AG09319 (cell line): ENCODE measurements at regions not wholly inside any gene's neighbourhood (a gene's known extent, or its start where the extent isn't known, plus 50 kb on each side); places are given as distances from the start of the nearest gene placed in this dataset.

Source experiments
- DNase-seq: peaks from one replicate; pipeline ENCODE4 v3.0.0-alpha.2; 2010; ENCODE audit warnings: low read depth; ENCODE audit errors: extremely low read depth
- TF ChIP-seq, protein P1 (sequence below): IDR thresholded peaks from 2 replicates; pipeline ENCODE4 v1.5.1; 2011; ENCODE audit warnings: low read depth, mild to moderate bottlenecking, inconsistent platforms, low read length, moderate library complexity

- TF ChIP-seq, protein P1, sequence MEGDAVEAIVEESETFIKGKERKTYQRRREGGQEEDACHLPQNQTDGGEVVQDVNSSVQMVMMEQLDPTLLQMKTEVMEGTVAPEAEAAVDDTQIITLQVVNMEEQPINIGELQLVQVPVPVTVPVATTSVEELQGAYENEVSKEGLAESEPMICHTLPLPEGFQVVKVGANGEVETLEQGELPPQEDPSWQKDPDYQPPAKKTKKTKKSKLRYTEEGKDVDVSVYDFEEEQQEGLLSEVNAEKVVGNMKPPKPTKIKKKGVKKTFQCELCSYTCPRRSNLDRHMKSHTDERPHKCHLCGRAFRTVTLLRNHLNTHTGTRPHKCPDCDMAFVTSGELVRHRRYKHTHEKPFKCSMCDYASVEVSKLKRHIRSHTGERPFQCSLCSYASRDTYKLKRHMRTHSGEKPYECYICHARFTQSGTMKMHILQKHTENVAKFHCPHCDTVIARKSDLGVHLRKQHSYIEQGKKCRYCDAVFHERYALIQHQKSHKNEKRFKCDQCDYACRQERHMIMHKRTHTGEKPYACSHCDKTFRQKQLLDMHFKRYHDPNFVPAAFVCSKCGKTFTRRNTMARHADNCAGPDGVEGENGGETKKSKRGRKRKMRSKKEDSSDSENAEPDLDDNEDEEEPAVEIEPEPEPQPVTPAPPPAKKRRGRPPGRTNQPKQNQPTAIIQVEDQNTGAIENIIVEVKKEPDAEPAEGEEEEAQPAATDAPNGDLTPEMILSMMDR: no peak
- DNase-seq: no peak
These were observed 107.2 kb upstream of the PRDM1 start for GRCh38 chr6:105978974-105979373.

- TF ChIP-seq, protein P1: no peak
- DNase-seq: no peak
These were observed 108.1 kb upstream of the PRDM1 start for GRCh38 chr6:105977934-105978504.

- no peak for DNase-seq
- TF ChIP-seq, protein P1: no peak
These were observed 111.2 kb upstream of the PRDM1 start for GRCh38 chr6:105974986-105975385.

GRCh38 chr6:105972440-105972839 is 113.7 kb upstream of the PRDM1 start:
- DNase-seq: no peak
- TF ChIP-seq, protein P1: no peak

DNA sequence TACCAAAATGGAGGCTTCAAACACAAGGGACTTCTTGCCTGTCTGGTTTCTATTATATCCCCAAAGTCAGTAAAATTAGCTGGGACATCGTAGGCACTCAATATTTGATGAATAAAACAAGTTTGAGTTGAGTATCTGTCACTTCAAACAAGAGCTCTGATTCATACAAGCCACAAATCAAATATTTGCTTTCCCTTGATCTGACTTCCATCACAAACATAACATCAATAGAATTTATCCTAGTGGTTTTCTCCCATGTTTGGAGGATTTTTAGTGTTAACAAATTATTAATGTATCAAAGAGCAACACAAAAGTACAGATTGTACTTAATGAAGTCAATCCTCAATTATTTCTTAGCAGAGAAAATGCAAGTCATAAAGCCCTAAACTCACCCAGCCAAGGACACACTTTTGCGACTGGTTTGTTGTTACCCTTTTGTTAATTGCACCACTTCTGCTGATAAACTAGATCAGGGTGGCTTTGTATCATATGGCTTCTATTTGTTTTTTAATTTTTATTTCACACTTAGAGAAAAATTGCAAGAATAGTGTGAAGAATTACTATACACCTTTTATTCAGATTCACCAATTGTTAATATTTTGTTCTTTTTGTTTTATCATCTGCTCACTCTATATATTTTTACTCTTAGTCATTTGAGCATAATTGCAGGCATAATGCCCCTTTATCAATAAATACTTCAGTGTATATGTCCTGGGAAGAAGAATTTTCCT is 117.4 kb upstream of the PRDM1 start:
- DNase-seq: no peak
- TF ChIP-seq, protein P1: no peak

GRCh38 chr6:105967917-105968602 is 118.1 kb upstream of the PRDM1 start:
- no peak for DNase-seq
- TF ChIP-seq, protein P1: no peak

DNA sequence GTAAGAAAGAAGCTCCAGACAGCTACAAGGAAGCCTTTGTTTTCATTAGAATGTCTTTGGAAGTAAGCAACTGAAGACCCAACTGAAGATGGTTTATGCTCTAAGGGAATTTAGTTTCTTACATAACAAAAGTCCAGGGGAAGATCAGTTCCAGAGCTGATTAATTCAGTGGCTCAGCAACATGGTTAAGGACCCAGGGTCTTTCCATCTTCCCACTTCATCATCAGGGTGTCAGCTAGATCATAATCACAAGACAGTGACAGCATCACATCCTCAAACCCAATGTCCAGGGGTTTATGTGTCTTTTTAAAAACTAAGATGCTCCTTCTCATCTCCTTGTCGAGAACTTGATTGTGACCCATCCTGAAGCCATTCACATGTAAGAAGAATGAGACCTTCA is 119.7 kb upstream of the PRDM1 start:
- DNase-seq: no peak
- TF ChIP-seq, protein P1: no peak
